Cardiac fibroblast (primary cell): ENCODE measurements at regions not wholly inside any gene's neighbourhood (a gene's known extent, or its start where the extent isn't known, plus 50 kb on each side); places are given as distances from the start of the nearest gene placed in this dataset.
A peak's percentile ranks its signal among the peaks of the same experiment; 100 is the strongest.

Source experiments
- DNase-seq, 2 donors: peaks; one replicate each; pipeline versions ENCODE4 v3.0.0 to v3.0.0-alpha.2; 2010; ENCODE audit warnings: low read depth in 2 of 2
- H3K4me3 ChIP-seq, 2 donors: replicated peaks in 1 of 2; 1 replicate in 1 of 2; 2 replicates in 1 of 2; pipeline ENCODE4 v1.5.1; 2011; ENCODE audit warnings: low read depth in 2 of 2, low read length in 2 of 2, mild to moderate bottlenecking in 2 of 2, moderate library complexity in 1 of 2
- TF ChIP-seq, protein P1 (sequence below): IDR thresholded peaks from one replicate; pipeline ENCODE4 v1.5.1; 2011; ENCODE audit warnings: low read depth, mild to moderate bottlenecking, low read length, inconsistent platforms

DNA sequence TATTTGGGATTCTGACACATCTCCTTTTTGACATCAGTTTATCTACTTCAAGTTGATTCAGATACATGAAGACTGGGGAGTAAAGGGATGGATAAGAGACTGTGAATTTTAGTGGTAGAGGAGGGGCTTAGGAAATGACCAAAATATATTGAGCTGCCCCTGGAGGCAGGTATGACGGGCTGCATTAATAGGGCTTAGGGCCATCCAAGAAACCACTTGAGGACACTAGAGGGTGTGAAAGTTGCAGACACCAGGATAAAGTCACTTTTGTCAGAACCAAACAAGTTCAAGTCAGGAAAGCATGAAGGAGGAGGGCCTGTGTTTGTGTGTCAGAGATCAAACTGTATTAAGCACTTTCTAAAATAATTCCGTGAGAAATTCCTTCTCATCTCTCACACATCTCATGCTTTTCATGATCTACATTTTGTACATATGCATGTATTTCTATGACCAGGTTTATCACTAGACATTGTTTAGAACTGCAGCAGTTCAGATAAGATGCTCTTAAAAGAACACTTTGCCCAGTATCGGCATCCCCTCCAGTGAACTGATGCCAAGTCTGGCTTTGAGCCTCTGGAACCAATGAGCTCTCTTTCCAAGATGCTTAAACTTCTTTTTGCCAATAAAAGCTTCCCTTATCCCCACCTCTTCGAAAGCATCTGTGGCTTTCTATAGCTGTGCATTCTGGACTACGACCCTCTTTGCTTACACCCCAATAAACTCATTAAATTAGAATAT is 136.9 kb downstream of the SLC38A1 start:
- TF ChIP-seq, protein P1, sequence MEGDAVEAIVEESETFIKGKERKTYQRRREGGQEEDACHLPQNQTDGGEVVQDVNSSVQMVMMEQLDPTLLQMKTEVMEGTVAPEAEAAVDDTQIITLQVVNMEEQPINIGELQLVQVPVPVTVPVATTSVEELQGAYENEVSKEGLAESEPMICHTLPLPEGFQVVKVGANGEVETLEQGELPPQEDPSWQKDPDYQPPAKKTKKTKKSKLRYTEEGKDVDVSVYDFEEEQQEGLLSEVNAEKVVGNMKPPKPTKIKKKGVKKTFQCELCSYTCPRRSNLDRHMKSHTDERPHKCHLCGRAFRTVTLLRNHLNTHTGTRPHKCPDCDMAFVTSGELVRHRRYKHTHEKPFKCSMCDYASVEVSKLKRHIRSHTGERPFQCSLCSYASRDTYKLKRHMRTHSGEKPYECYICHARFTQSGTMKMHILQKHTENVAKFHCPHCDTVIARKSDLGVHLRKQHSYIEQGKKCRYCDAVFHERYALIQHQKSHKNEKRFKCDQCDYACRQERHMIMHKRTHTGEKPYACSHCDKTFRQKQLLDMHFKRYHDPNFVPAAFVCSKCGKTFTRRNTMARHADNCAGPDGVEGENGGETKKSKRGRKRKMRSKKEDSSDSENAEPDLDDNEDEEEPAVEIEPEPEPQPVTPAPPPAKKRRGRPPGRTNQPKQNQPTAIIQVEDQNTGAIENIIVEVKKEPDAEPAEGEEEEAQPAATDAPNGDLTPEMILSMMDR = no peak
- no peak overlapping the region for H3K4me3 ChIP-seq
- DNase-seq = peak; percentile 8 to 15

DNA sequence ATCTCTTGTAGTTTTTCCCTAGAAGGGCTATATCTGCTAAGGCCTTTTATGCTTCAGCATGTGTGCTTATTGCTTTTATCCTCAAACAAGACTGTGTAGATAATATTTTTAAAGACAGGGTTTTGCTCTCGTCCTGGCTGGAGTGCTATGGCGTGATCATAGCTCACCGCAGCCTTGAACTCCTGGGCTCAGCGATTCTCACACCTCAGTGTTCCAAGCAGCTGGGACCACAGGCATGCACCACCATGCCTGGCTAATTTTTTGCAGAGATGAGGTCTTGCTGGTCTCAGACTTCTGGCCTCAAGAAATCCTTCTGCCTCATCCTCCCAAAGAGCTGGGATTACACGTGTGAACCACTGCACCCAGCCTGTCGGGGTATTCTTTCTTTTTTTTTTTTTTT is 137.3 kb upstream of the SCAF11 start:
- no peak overlapping the region for H3K4me3 ChIP-seq
- no peak for DNase-seq
- TF ChIP-seq, protein P1 = no peak

- TF ChIP-seq, protein P1 = no peak
- no peak overlapping the region for H3K4me3 ChIP-seq
- no peak for DNase-seq
Measured at GRCh38 chr12:46126050-46126727, 135.8 kb upstream of the SCAF11 start.

DNA sequence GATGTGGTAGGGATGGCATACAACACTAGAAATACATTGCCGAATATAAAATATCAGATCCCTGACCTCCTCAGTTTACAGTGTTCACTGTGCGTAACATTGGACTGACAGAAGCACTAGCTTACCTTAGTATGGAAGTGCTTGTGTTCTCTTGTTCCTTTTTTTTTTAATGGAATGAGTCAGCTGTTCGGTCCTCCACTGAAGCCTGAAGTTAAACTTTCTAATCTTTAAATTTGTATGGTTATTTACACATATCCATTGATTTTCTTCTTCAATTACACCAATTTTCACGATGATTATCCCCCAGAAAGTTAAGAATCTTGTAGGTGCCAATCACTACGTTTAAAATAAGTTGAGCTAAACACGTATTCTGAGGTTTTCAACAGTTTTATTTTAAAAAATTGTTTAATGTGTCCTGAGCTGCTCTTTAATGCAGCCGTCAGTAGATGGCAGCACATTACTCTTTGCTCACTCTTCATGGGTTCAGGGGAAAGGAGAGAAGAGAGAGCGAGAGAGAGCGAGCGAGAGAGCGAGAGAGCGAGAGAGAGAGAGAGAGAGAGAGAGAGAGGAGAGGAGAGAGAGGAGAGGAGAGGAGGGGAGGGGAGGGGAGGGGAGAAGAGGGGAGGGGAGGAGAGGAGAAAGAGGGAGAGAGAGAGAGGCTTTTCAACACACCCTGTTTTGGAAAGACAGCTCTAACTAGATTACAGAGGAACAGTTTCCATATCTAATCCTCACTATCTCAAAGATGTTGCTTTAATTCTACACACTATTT is 134.7 kb upstream of the SCAF11 start:
- DNase-seq = peak; percentile 90 to 92
- TF ChIP-seq, protein P1 = peak; percentile 71
- no peak overlapping the region for H3K4me3 ChIP-seq

DNA sequence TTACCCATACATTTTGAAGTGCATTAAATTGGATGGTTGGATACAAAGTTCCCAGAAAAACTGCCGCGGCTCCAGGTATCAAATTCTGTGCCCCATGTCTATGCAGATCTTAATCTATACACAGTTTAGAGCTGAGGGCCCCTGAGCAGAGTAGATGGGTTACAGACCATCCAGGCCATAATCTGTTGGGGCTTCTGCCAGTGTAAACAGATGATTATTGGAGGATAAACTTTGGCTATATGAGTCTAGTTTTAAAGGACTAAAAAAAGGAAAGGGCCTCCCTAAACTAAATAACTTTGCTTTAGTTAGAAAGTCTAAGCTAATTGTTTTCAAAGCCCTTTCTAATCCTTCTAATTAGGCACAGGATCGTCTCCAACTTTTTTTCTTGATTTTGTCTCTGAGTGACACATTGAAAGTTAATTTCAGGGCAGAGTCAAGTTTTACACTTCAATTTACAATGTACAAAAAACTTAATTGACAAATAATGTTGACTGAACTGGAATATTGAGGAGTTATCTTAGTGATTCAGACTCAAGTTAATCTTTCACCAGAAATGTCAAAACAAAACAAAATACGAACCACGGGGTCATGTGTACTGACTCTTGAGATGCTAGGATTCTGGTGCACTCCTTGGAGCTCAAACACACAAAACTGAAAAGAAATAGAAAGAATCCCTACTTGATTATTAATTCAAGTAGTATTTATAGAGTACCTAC is 133.9 kb upstream of the SCAF11 start:
- TF ChIP-seq, protein P1 = no peak
- peak in 1 of 2 donors; percentile 19 for DNase-seq
- H3K4me3 ChIP-seq = no peak overlapping the region

DNA sequence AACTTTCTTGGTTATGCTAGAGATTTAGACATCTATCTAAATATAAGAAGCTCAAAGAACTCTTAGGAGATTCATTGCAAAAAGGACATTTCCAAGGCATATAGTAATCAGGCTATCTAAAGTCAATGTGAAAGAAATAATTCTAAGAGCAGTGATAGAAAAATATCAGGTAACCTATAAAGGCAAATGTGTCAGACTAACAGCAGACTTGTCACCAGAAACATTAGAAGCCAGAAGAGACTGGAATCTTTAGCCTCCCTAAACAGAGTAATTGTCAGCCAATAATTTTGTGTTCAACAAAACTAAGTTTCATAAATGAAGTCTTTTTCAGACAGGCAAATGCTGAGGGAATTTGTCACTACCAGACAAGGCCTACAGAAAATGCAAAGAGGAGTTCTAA is 122.0 kb upstream of the SCAF11 start:
- TF ChIP-seq, protein P1 = no peak
- no peak for DNase-seq
- no peak overlapping the region for H3K4me3 ChIP-seq
